ENCODE measurements at regions not wholly inside any gene's neighbourhood (a gene's known extent, or its start where the extent isn't known, plus 50 kb on each side); places are given as distances from the start of the nearest gene placed in this dataset.

- TF ChIP-seq, protein P1, sequence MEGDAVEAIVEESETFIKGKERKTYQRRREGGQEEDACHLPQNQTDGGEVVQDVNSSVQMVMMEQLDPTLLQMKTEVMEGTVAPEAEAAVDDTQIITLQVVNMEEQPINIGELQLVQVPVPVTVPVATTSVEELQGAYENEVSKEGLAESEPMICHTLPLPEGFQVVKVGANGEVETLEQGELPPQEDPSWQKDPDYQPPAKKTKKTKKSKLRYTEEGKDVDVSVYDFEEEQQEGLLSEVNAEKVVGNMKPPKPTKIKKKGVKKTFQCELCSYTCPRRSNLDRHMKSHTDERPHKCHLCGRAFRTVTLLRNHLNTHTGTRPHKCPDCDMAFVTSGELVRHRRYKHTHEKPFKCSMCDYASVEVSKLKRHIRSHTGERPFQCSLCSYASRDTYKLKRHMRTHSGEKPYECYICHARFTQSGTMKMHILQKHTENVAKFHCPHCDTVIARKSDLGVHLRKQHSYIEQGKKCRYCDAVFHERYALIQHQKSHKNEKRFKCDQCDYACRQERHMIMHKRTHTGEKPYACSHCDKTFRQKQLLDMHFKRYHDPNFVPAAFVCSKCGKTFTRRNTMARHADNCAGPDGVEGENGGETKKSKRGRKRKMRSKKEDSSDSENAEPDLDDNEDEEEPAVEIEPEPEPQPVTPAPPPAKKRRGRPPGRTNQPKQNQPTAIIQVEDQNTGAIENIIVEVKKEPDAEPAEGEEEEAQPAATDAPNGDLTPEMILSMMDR (IDR thresholded peaks at IDR 0.05) = no peak
- TF ChIP-seq POLR2A (IDR thresholded peaks at IDR 0.05) = no peak
Measured at GRCh38 chr2:7527165-7527722, 610.0 kb downstream of the RNF144A start.

Measured in adrenal gland (tissue), 5 donors.